ENCODE measurements at regions not wholly inside any gene's neighbourhood (a gene's known extent, or its start where the extent isn't known, plus 50 kb on each side); places are given as distances from the start of the nearest gene placed in this dataset.

DNA sequence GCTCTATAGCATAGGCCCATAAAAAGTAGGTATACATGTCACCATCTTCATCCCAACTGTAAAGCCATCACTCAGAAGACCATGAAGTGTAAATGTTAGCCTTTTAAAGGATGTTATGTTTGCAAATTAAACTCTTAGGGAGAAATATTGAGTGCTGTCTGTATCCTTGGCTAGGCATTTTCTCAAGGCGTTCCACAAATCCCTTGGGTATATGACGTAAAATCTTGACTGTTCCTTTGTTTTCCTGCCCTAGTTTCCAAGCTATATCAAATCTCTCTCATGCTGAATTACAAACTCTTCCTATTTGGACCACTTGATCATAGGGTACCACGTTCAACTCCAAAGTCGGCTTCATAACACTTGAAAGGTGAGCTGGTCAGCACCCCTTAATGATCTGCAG lies 486.2 kb downstream of the HDGFL1 start:
- TF ChIP-seq, protein P1, sequence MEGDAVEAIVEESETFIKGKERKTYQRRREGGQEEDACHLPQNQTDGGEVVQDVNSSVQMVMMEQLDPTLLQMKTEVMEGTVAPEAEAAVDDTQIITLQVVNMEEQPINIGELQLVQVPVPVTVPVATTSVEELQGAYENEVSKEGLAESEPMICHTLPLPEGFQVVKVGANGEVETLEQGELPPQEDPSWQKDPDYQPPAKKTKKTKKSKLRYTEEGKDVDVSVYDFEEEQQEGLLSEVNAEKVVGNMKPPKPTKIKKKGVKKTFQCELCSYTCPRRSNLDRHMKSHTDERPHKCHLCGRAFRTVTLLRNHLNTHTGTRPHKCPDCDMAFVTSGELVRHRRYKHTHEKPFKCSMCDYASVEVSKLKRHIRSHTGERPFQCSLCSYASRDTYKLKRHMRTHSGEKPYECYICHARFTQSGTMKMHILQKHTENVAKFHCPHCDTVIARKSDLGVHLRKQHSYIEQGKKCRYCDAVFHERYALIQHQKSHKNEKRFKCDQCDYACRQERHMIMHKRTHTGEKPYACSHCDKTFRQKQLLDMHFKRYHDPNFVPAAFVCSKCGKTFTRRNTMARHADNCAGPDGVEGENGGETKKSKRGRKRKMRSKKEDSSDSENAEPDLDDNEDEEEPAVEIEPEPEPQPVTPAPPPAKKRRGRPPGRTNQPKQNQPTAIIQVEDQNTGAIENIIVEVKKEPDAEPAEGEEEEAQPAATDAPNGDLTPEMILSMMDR (IDR thresholded peaks at IDR 0.05) = no peak
- TF ChIP-seq POLR2A (IDR thresholded peaks at IDR 0.05) = no peak

Measured in right lobe of liver (tissue), 4 donors.